MM.1S (cell line): ENCODE measurements at regions not wholly inside any gene's neighbourhood (a gene's known extent, or its start where the extent isn't known, plus 50 kb on each side); places are given as distances from the start of the nearest gene placed in this dataset.

Experiments used
- DNase-seq: peaks from one replicate; pipeline ENCODE4 v3.0.0-alpha.2; 2015
- H2AFZ ChIP-seq: fragments of 300-600 bp; sonication (generic); 2 replicates; pipeline ENCODE4 v1.6.0; 2016; ENCODE audit warnings: antibody characterized with exemption, low read length
- H3F3A ChIP-seq: fragments of 300-600 bp; sonication (generic); 2 replicates; pipeline ENCODE4 v1.6.1; 2016; ENCODE audit warnings: mild to moderate bottlenecking, antibody characterized with exemption, low read length, moderate library complexity, mixed read lengths; ENCODE audit not compliant: insufficient read depth
- H3K27ac ChIP-seq: fragments of 300-600 bp; sonication (generic); 2 replicates; pipeline ENCODE4 v1.5.1; 2016; ENCODE audit warnings: mild to moderate bottlenecking, low read length
- H3K27me3 ChIP-seq: fragments of 300-600 bp; sonication (generic); replicated peaks from 2 replicates; pipeline ENCODE4 v1.6.0; 2016; ENCODE audit warnings: low read length; ENCODE audit not compliant: insufficient read depth
- H3K36me3 ChIP-seq: fragments of 300-600 bp; sonication (generic); replicated peaks from 2 replicates; pipeline ENCODE4 v1.6.1; 2016; ENCODE audit warnings: mild to moderate bottlenecking, low read length, mixed read lengths; ENCODE audit not compliant: insufficient read depth
- H3K4me1 ChIP-seq: fragments of 300-600 bp; sonication (generic); 2 replicates; pipeline ENCODE4 v1.6.1; 2016; ENCODE audit warnings: low read length, mixed read lengths
- H3K4me2 ChIP-seq: fragments of 300-600 bp; sonication (generic); 2 replicates; pipeline ENCODE4 v1.6.0; 2016; ENCODE audit warnings: low read depth, low read length
- H3K4me3 ChIP-seq: fragments of 300-600 bp; sonication (generic); 2 replicates; pipeline ENCODE4 v1.5.1; 2016; ENCODE audit warnings: low read length, mixed read lengths
- H3K79me2 ChIP-seq: fragments of 300-600 bp; sonication (generic); 2 replicates; pipeline ENCODE4 v1.6.1; 2016; ENCODE audit warnings: mixed run types, low read length, mixed read lengths
- H3K9ac ChIP-seq: fragments of 300-600 bp; sonication (generic); 2 replicates; pipeline ENCODE4 v1.6.1; 2016; ENCODE audit warnings: low read length, mixed read lengths
- H3K9me2 ChIP-seq: fragments of 300-600 bp; sonication (generic); replicated peaks from 2 replicates; pipeline ENCODE4 v1.6.1; 2016; ENCODE audit warnings: mild to moderate bottlenecking, low read length, mixed read lengths; ENCODE audit not compliant: insufficient read depth
- H3K9me3 ChIP-seq: fragments of 300-600 bp; sonication (generic); replicated peaks from 2 replicates; pipeline ENCODE4 v1.6.1; 2016; ENCODE audit warnings: mild to moderate bottlenecking, low read length, mixed read lengths; ENCODE audit not compliant: insufficient read depth
- H4K20me1 ChIP-seq: fragments of 300-600 bp; sonication (generic); 2 replicates; pipeline ENCODE4 v1.6.1; 2016; ENCODE audit warnings: mild to moderate bottlenecking, low read length, moderate library complexity, mixed read lengths; ENCODE audit not compliant: insufficient read depth
- CTCF ChIP-seq: fragments of 300-600 bp; sonication (generic); IDR thresholded peaks from 2 replicates; pipeline ENCODE4 v1.5.1; 2016; ENCODE audit warnings: antibody characterized with exemption, low read length, mixed read lengths
- EZH2 ChIP-seq: fragments of 300-600 bp; sonication (generic); optimal IDR thresholded peaks from 2 replicates; pipeline ENCODE3; 2017; ENCODE audit warnings: low read depth, mild to moderate bottlenecking, antibody characterized with exemption, low read length, mixed read lengths
- EZH2phosphoT487 ChIP-seq: fragments of 300-600 bp; sonication (generic); IDR thresholded peaks from 2 replicates; pipeline ENCODE4 v1.6.1; 2018; ENCODE audit warnings: antibody characterized with exemption, low read length

- Histone ChIP-seq H3K9ac (no peak overlapping the region), H2AFZ (no peak overlapping the region), H3K36me3 (no peaks in the 10 kb centered on the region; the same call in 1 of the 2 replicates), H3K27ac (no peak overlapping the region), H3K9me3 (no peaks in the 10 kb centered on the region), H3K4me1 (no peaks in the 10 kb centered on the region), H3F3A (no peaks in the 10 kb centered on the region), H3K4me3 (no peak overlapping the region), H3K9me2 (no peaks in the 10 kb centered on the region), H3K79me2 (no peaks in the 10 kb centered on the region), H4K20me1 (no peaks in the 10 kb centered on the region), H3K4me2 (no peak overlapping the region), H3K27me3 (no peaks in the 10 kb centered on the region)
- TF ChIP-seq CTCF, result no peak
- no peak for TF ChIP-seq EZH2phosphoT487
- no peak for TF ChIP-seq EZH2
- DNase-seq, result no peak
Observed at GRCh38 chr7:145030754-145031153, 194.9 kb upstream of the TPK1 start.

- Histone ChIP-seq H4K20me1 (no peaks in the 10 kb centered on the region), H3K27ac (no peak overlapping the region), H3K9ac (no peak overlapping the region), H3K9me3 (no peaks in the 10 kb centered on the region), H3K4me3 (no peak overlapping the region), H3K9me2 (no peaks in the 10 kb centered on the region), H2AFZ (no peak overlapping the region), H3K79me2 (no peaks in the 10 kb centered on the region), H3K4me2 (no peak overlapping the region), H3K36me3 (no peaks in the 10 kb centered on the region), H3K27me3 (no peaks in the 10 kb centered on the region), H3K4me1 (no peaks in the 10 kb centered on the region), H3F3A (no peaks in the 10 kb centered on the region)
- no peak for DNase-seq
- no peak for TF ChIP-seq EZH2
- TF ChIP-seq CTCF, result no peak
- no peak for TF ChIP-seq EZH2phosphoT487
Observed at GRCh38 chr7:145020454-145020853, 184.6 kb upstream of the TPK1 start.

GRCh38 chr7:145016068-145016467, 180.2 kb upstream of the TPK1 start:
- Histone ChIP-seq H3K9me3 (no peaks in the 10 kb centered on the region), H2AFZ (no peak overlapping the region), H3K79me2 (no peaks in the 10 kb centered on the region), H3K36me3 (no peaks in the 10 kb centered on the region), H3K27me3 (no peaks in the 10 kb centered on the region), H3K4me1 (no peaks in the 10 kb centered on the region), H4K20me1 (no peaks in the 10 kb centered on the region), H3F3A (no peaks in the 10 kb centered on the region), H3K9ac (no peak overlapping the region), H3K4me2 (no peak overlapping the region), H3K27ac (no peak overlapping the region), H3K4me3 (no peak overlapping the region), H3K9me2 (no peaks in the 10 kb centered on the region)
- DNase-seq, result no peak
- no peak for TF ChIP-seq CTCF
- TF ChIP-seq EZH2phosphoT487, result no peak
- no peak for TF ChIP-seq EZH2

- no peak for TF ChIP-seq EZH2phosphoT487
- no peak for TF ChIP-seq EZH2
- TF ChIP-seq CTCF, result no peak
- DNase-seq, result no peak
- Histone ChIP-seq H3K4me1 (no peaks in the 10 kb centered on the region), H3K9me2 (no peaks in the 10 kb centered on the region), H3K79me2 (no peaks in the 10 kb centered on the region), H3K27me3 (no peaks in the 10 kb centered on the region), H3F3A (no peaks in the 10 kb centered on the region), H3K27ac (no peak overlapping the region), H3K4me2 (no peak overlapping the region), H3K4me3 (no peak overlapping the region), H3K9ac (no peak overlapping the region), H3K9me3 (no peaks in the 10 kb centered on the region), H3K36me3 (no peaks in the 10 kb centered on the region), H4K20me1 (no peaks in the 10 kb centered on the region), H2AFZ (no peak overlapping the region)
Observed at GRCh38 chr7:145009876-145010275, 174.0 kb upstream of the TPK1 start.
